ENCODE measurements at regions not wholly inside any gene's neighbourhood (a gene's known extent, or its start where the extent isn't known, plus 50 kb on each side); places are given as distances from the start of the nearest gene placed in this dataset.
A peak's percentile ranks its signal among the peaks of the same experiment; 100 is the strongest.

DNA sequence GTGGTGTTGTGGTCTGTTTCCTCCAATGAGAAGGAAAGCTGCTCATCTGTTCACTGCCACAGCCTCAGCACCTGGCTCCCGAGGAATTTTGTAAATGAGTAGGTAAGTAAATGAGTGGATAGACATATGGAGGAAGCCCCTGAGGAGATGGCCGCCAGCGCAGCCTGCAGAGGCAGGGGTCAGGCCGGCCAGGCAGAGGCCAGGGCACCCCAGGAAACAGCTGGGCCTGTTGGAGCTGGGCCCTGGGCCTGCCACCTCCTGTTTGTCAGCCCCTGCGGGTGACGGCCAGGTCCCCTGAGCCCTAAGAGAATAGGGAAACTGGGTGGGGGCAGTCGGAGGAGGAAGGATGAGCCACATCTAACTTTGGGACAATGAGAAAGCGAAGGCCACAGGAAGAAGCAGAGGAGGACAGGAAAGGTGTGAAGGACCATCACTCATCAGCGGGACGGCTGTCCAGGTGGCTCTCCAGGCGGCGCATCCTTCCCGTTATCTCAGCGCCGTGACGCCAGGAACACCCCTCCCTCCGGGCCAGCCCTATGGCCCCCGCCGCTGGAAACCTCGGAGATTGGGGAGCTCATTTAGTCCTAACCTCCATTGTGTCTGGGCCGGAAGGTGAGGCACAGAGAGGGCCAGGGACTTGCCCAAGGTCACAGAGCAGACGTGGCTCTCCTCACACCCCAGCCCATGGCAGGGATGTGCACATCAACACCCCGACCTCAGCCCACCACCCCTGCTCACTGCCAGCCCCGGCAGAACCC lies 142.3 kb upstream of the UNC5B start:
- DNase-seq (ENCODE audit: low spot score) = no peak

DNA sequence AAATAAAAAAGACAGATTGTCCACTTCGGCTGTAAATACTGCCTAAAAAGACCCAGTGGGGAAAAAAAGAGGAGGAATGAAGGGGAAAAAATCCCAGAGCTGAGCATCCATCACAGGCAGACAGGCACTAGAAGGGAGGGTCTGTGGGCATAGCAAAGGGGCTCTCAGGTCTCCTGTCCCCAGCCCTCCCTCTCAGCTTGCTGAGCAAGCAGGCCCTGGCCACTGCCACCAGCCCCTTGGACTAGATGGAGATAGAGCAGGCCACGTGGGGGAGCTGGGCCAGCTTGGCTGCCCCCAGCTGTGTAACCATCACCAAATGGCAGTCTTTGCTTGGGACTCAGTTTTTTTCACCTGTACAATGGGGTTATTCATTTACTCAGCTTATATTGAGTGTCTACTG lies 141.6 kb upstream of the UNC5B start:
- no peak for DNase-seq (ENCODE audit: low spot score)

GRCh38 chr10:71072131-71072822 lies 140.1 kb upstream of the UNC5B start:
- DNase-seq (ENCODE audit: low spot score) = no peak

- no peak for DNase-seq (ENCODE audit: low spot score)
Measured at GRCh38 chr10:71072823-71073210, 139.6 kb upstream of the UNC5B start.

DNA sequence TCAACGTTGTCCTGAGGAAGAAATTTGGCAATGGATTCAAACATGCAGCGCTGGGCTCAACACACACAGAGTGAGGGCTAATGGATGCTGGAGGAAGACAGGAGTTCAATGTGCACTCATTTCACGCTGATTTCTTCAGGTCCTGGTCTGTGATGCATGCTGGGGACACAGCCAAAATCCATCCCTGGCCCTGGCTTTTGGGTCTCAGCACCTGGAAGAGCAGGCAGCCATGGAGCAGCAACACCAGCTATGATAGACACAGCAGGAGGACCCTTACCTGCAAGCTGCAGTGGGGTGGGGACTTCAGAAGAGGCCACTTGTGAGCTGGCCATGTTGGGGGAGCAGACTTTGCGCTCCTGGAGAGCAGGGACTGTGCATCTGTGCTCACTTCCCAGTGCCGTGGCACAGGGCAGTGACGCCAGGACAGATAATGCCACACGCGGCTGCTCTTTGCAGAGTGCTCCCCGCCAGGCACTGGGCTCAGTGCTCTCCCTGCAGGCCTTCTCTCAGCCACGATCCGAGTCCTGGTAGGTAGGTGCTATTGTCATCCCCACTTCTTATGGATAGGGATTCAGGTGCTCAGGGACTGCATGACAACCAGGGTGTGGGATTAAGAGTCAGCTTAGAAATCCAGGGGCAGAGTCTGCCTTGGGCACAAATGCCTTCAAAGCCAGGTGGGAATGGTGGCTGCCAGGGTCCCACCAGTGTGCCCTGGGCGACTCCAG lies 138.8 kb upstream of the UNC5B start:
- no peak for DNase-seq (ENCODE audit: low spot score)

DNA sequence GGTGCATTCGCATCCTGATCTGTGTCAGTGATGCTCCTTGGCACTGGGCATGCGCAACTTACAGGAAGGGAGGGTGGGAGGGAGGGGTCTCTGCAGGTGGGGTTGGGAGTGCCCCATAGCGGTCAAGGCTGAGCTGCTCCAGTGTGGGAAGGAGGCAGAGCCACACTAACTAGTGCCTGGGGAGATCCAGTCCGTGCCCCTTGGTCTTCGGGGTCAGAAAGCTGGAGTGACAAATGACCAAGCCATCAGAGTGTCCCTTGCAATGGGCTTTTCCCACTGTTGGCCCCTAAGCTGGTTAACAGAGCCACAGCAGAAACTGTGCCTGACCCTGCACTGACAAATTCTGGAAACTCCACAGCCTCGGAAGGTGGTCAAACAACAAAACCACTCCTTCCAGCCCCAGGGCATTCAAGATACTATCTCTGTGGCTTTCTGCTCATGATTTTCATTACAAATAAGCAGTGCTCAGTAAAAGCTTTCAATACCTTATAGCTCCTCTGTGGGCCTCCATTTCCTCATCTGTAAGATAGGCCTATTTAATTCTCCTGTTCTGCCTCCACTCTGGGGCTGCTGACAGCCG lies 138.1 kb upstream of the UNC5B start:
- DNase-seq (ENCODE audit: low spot score) = no peak

DNA sequence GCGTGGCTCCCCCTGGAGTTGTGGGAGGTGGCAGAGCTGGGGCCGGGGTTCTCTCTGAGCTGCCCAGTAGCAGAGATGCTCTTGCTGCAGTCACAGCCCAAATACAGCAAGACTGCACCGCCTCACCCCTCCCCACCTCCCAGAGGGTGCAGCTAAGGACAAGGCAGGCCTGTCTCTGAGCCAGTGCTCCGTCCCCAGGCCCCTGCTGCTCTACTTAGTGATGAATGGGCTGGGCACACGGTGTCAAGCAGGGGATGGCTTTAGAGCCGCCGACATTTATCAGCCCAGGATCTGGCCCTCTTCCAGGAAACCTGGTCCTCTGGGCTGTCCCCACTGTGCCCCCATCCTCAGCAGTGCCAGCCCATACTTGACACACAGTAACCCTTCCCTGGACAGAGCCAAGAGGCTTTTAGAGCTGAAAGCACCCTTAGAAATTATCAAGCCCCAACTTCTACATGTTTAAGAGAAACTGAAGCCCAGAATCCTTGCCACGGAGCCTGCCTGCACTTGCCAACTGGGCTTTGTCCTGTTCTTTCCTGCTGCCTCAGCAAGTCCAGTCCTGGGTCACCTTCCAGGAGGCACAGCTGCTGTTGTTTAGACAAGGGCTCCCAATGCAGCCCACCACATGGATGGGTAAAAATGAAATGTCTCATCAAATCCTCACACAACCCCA lies 137.1 kb upstream of the UNC5B start:
- DNase-seq (ENCODE audit: low spot score) = peak; percentile 31

DNA sequence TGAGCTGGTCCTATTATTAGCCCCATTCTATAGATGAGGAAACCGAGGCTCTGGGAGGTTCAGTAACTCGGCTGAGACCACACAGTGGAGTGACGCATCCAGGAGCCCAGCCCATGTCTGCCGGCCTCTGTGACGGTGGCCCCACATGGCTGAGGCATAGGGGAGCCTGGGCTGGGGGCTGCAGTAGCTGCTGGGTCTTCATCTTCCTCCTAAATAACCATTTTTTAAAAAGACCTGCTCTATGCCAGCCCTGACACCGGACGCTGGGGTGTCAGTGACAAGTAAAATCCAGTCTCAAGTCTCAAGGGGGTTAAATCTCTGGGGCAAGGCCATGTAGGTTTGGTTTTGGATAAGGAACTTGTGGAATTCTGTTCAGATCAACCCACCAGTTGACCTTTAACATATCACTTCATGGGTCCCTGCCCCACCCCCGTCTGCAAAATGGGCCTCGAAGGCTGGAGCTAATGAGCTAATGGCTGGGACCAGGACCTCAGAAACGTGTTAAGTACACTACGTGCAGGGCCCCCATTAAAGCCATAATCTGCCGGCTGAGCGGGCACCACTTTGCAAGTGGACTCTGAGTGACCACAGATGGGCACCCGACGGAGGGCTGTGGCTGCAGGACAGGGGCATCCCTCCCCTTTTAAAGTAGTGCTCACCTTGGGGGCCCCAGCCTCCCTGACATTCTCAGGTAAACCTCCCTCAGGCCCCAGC lies 136.5 kb upstream of the UNC5B start:
- peak; percentile 55 for DNase-seq (ENCODE audit: low spot score)

- DNase-seq (ENCODE audit: low spot score) = peak; percentile 48
Measured at GRCh38 chr10:71076473-71077142, 135.8 kb upstream of the UNC5B start.

DNA sequence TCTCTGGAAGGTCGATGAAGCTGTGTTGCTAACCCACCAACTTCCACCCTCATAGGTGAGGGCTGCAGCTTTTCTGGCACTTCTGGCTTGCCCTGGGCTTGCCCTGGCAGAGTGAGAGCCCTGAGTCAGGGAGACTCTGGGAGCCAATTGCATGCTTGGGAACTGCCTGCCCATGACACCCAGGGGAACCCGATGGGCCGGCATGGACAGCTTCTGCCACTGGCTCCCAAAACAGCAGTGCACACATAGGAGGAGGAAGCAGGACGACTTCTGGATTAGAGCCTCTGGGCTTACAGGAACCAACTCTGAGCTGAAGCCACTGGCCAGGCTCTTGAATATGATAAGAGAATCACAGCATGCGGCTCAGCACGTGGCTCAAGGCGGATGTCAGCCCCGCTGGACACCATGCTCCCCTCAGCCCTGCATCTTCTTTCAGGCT lies 135.2 kb upstream of the UNC5B start:
- peak; percentile 57 for DNase-seq (ENCODE audit: low spot score)

DNA sequence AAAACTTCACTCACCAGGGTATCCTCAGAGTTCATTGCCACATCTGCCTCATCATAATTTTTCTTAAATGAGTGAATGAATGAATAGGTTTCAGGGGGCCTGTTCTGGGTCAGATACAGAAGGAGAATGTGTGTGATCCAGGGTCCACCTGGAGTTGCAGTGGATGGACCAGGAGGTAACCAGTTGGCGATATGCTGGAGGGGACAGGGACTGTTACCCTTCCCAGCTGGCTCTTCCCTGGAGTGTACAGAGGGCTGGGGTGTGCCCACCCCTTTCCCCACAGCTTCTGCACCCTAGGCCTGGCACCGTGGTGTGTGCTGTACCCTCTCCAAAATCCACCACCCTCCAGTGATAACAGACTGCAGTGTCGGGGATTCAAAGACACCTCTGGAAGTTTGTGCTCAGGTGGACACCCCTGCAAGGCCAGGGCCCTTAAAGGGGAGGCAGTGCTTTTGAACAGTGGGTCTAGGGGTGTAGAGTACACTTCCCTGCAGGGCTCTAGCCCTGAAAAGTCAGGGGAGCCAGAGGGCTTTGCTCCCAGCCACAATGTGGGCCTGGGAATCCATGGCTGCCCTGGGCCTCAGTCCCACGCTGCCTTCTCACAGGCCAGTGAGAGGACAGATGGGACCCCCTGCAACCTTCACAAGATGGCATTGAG lies 134.4 kb upstream of the UNC5B start:
- DNase-seq (ENCODE audit: low spot score) = no peak

GRCh38 chr10:71078454-71079145 lies 133.8 kb upstream of the UNC5B start:
- DNase-seq (ENCODE audit: low spot score) = peak; percentile 44

GRCh38 chr10:71079761-71080380 lies 132.5 kb upstream of the UNC5B start:
- DNase-seq (ENCODE audit: low spot score) = peak; percentile 38

- DNase-seq (ENCODE audit: low spot score) = peak; percentile 62
Measured at GRCh38 chr10:71080381-71081228, 131.8 kb upstream of the UNC5B start.

DNA sequence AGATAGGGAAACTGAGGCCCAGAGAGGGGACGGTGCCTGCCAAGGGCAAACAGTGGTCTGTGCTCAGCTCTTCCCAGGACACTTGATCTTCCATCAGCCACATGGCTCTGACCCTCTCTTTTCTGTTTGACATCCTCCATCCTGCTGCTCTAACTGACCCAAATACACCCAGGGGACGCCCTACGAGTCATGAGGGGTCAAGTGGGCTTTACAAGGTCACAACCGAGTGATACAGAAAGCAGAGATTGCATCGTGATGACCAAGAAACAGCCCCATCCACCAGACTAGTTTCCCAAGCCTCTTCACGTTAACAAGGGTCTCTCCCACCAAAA lies 131.2 kb upstream of the UNC5B start:
- no peak for DNase-seq (ENCODE audit: low spot score)

GRCh38 chr10:71081912-71082311 lies 130.5 kb upstream of the UNC5B start:
- no peak for DNase-seq (ENCODE audit: low spot score)

DNA sequence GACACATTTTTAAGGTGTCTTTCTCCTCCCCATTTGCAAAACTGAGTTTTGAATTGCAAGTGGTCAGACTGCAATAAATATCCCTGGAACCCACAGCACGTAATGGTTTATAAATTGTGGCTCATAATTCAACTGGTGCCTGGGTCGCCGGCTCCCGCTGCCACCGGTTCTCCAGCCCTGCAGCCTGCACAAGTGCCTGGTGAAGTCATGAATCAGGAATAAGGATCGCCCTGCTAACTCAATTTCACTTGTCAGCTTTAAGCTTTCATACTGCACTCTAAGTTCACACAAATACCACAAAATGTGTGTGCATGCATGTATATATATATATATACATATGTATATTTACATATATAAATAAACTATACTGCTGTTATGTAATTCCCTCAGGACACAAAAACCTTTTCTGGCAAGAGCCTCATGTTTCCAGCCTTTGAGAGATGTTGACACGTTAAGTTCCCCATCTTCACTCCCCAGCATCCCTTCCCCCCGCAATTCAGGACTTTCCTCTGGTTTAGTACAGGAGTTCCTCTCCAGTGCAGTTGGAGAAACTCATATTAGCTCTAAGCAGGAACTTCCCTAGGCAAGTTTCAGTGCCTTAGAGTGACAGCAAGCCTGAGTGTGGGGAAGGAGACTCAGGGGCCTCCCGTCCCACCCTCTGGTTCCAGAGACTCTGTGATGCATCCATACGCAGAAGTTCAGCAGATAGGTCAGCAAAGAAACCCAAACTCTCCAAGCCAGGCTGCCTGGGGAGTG lies 129.2 kb upstream of the UNC5B start:
- no peak for DNase-seq (ENCODE audit: low spot score)

DNA sequence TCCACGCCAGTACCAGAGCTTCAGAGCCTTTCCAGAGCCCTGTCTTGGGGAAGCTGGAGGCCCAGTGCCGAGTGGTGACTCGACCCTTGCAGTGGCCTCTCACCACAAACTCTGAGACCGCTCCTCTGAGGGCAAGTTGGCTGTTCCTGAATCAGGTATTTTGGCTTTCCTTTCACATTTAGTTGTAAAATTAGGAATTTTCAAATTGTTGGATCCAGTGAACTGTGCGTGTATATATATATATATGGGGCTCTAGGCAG lies 128.7 kb upstream of the UNC5B start:
- peak; percentile 47 for DNase-seq (ENCODE audit: low spot score)
